ENCODE measurements at regions not wholly inside any gene's neighbourhood (a gene's known extent, or its start where the extent isn't known, plus 50 kb on each side); places are given as distances from the start of the nearest gene placed in this dataset.
"Not testable (repeated sequence)": the region's sequence is repeated elsewhere in the genome, so short reads cannot be mapped to it uniquely, and the experiment has no call there.

GRCh38 chr6:118367314-118367713, 180.8 kb upstream of the PLN start:
- no peak for TF ChIP-seq CTCF (IDR thresholded peaks at IDR 0.05; ENCODE audit: borderline replicate concordance, insufficient read depth, low read depth, low read length)
- H3K4me3 ChIP-seq (ENCODE audit: low read depth, low read length): no peak overlapping the region

GRCh38 chr6:118370722-118371121, 177.4 kb upstream of the PLN start:
- no peak for TF ChIP-seq CTCF (IDR thresholded peaks at IDR 0.05; ENCODE audit: borderline replicate concordance, insufficient read depth, low read depth, low read length)

GRCh38 chr6:118371955-118372354, 176.1 kb upstream of the PLN start:
- no peak for TF ChIP-seq CTCF (IDR thresholded peaks at IDR 0.05; ENCODE audit: borderline replicate concordance, insufficient read depth, low read depth, low read length)
- H3K4me3 ChIP-seq (ENCODE audit: low read depth, low read length): no peak overlapping the region

More at GRCh38 chr6:118370722-118371121, 177.4 kb upstream of the PLN start:
- no peak overlapping the region for H3K4me3 ChIP-seq (ENCODE audit: low read depth, low read length)

- no peak for TF ChIP-seq CTCF (IDR thresholded peaks at IDR 0.05; ENCODE audit: borderline replicate concordance, insufficient read depth, low read depth, low read length)
- H3K4me3 ChIP-seq (ENCODE audit: low read depth, low read length): no peak overlapping the region
These were observed 175.7 kb upstream of the PLN start for GRCh38 chr6:118372413-118372812.

- TF ChIP-seq CTCF (IDR thresholded peaks at IDR 0.05; ENCODE audit: borderline replicate concordance, insufficient read depth, low read depth, low read length): no peak
- no peak overlapping the region for H3K4me3 ChIP-seq (ENCODE audit: low read depth, low read length)
These were observed 170.2 kb upstream of the PLN start for GRCh38 chr6:118377711-118378414.

- H3K4me3 ChIP-seq (ENCODE audit: low read depth, low read length): not testable (repeated sequence)
These were observed 167.5 kb upstream of the PLN start for GRCh38 chr6:118380620-118381019.

- no peak overlapping the region for H3K4me3 ChIP-seq (ENCODE audit: low read depth, low read length)
- no peak for TF ChIP-seq CTCF (IDR thresholded peaks at IDR 0.05; ENCODE audit: borderline replicate concordance, insufficient read depth, low read depth, low read length)
These were observed 166.0 kb upstream of the PLN start for GRCh38 chr6:118382126-118382525.
